ENCODE measurements at regions not wholly inside any gene's neighbourhood (a gene's known extent, or its start where the extent isn't known, plus 50 kb on each side); places are given as distances from the start of the nearest gene placed in this dataset.
A peak's percentile ranks its signal among the peaks of the same experiment; 100 is the strongest.
"Not testable (repeated sequence)": the region's sequence is repeated elsewhere in the genome, so short reads cannot be mapped to it uniquely, and the experiment has no call there.

DNA sequence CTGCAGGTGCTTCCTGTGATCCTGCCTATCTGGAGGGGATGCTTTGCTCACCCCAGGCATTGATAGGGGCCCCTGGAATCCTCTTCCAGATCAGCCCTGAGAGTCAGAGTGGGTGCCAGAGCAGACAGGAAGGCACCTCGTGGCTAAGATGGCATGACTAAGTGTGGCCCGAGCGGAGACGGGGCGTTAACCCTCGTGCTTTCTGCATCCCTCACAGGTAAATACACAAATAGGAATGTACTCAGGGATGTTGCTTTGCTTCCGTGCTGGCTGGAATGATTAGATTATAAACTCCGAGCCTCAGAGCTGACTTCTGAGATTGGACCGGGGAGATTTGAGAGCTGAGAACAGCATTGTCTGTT lies 312.7 kb upstream of the B3GAT1 start:
- Mint-ChIP-seq H3K27ac (no peak overlapping the region), H3K4me1 (no peaks in the 10 kb centered on the region), H3K36me3 (ENCODE audit: low read depth) (no peaks in the 10 kb centered on the region), H3K4me3 (no peak overlapping the region), H3K9me3 (peaks cover 4% of the 10 kb centered on the region), H3K27me3 (ENCODE audit: low read depth) (peaks cover 52% of the 10 kb centered on the region)
- TF ChIP-seq CTCF (IDR thresholded peaks at IDR 0.05; ENCODE audit: unreplicated experiment in 3 of 3) = no peak

DNA sequence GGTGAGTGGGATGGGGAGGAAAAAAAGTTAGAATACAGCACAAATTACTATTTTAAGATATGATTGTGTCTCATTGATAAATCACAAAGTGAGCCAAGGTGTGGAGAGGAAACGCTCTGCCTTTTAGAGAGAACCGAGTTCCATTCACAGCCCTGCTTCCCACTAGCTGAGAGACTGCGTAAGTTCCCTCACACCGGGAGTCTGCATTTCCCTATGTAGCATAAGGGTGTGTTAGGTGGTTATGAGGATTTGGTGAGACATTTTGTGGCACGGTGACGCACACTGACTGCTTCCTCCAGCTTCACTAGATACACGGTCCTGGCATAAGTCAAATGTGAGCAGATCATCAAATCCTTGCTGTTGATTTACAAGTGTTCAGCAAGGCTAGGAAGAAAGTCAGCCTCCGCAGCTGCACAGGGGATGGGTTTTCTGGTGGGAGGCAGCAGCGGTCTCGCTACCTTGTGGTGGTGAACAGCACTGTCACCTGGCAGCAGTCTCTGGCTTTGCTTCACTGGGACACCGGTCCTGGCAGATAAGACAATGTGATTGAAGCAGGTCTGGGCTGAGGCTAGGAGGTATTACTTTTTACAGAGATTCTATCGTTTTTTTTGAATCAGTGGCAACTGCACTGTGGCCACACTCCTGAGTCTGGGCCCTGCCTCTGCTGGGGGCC lies 312.2 kb upstream of the B3GAT1 start:
- H3K4me3 Mint-ChIP-seq = no peak overlapping the region
- no peak overlapping the region for H3K27ac Mint-ChIP-seq
- H3K4me1 Mint-ChIP-seq = no peaks in the 10 kb centered on the region
- H3K36me3 Mint-ChIP-seq (ENCODE audit: low read depth) = no peaks in the 10 kb centered on the region
- peaks cover 4% of the 10 kb centered on the region for H3K9me3 Mint-ChIP-seq
- TF ChIP-seq CTCF (IDR thresholded peaks at IDR 0.05; ENCODE audit: unreplicated experiment in 3 of 3) = no peak
- H3K27me3 Mint-ChIP-seq (ENCODE audit: low read depth) = peaks cover 57% of the 10 kb centered on the region

DNA sequence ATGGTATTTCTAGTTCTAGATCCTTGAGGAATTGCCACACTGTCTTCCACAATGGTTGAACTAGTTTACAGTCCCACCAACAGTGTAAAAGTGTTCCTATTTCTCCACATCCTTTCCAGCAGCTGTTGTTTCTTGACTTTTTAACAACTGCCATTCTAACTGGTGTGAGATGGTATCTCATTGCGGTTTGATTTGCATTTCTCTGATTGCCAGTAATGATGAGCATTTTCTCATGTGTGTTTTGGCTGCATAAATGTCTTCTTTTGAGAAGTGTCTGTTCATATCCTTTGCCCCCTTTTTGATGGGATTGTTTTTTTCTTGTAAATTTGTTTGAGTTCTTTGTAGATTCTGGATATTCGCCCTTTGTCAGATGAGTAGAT lies 308.6 kb upstream of the B3GAT1 start:
- peaks cover 65% of the 10 kb centered on the region for H3K27me3 Mint-ChIP-seq (ENCODE audit: low read depth)
- H3K27ac Mint-ChIP-seq; H3K9me3 Mint-ChIP-seq; H3K4me3 Mint-ChIP-seq; H3K36me3 Mint-ChIP-seq (ENCODE audit: low read depth): not testable (repeated sequence)
- H3K4me1 Mint-ChIP-seq = peaks cover 11% of the 10 kb centered on the region

- Mint-ChIP-seq H3K4me1 (peaks cover 17% of the 10 kb centered on the region), H3K27me3 (ENCODE audit: low read depth) (peaks cover 59% of the 10 kb centered on the region)
- not testable (repeated sequence) for H3K36me3 Mint-ChIP-seq (ENCODE audit: low read depth); H3K27ac Mint-ChIP-seq; H3K9me3 Mint-ChIP-seq; H3K4me3 Mint-ChIP-seq
Observed at GRCh38 chr11:134719940-134720690, 308.1 kb upstream of the B3GAT1 start.

GRCh38 chr11:134719397-134719796 lies 307.4 kb upstream of the B3GAT1 start:
- Mint-ChIP-seq H3K27me3 (ENCODE audit: low read depth) (peaks cover 54% of the 10 kb centered on the region), H3K9me3 (peaks cover 7% of the 10 kb centered on the region), H3K27ac (no peak overlapping the region), H3K4me3 (no peak overlapping the region), H3K4me1 (peaks cover 24% of the 10 kb centered on the region), H3K36me3 (ENCODE audit: low read depth) (no peaks in the 10 kb centered on the region)
- no peak for TF ChIP-seq CTCF (IDR thresholded peaks at IDR 0.05; ENCODE audit: unreplicated experiment in 3 of 3)

GRCh38 chr11:134716582-134716981 lies 304.5 kb upstream of the B3GAT1 start:
- Mint-ChIP-seq H3K9me3 (peaks cover 3% of the 10 kb centered on the region), H3K27me3 (ENCODE audit: low read depth) (peaks cover 52% of the 10 kb centered on the region), H3K36me3 (ENCODE audit: low read depth) (no peaks in the 10 kb centered on the region), H3K27ac (peak overlapping the region in 1 of 3 experiments; percentile 50), H3K4me3 (peak overlapping the region in 1 of 3 experiments; percentile 28), H3K4me1 (peaks cover 36% of the 10 kb centered on the region)
- TF ChIP-seq CTCF (IDR thresholded peaks at IDR 0.05; ENCODE audit: unreplicated experiment in 3 of 3) = no peak

Measured in nephron (organoid).